ENCODE measurements at regions not wholly inside any gene's neighbourhood (a gene's known extent, or its start where the extent isn't known, plus 50 kb on each side); places are given as distances from the start of the nearest gene placed in this dataset.

- TF ChIP-seq CTCF (IDR thresholded peaks at IDR 0.05) (no peak), POLR2AphosphoS5 (IDR thresholded peaks at IDR 0.05; ENCODE audit: low read depth, low read length) (no peak), SIN3A (IDR thresholded peaks at IDR 0.05; ENCODE audit: borderline replicate concordance, insufficient read depth, low read depth, low read length) (no peak), REST (IDR thresholded peaks at IDR 0.05; ENCODE audit: insufficient read depth in 1 of 2, low read depth in 2 of 2, low read length in 1 of 2) (no peak)
Measured at GRCh38 chr6:81194374-81194773, 558.1 kb downstream of the TENT5A start.
